HG02588 (cell line): ENCODE measurements at regions not wholly inside any gene's neighbourhood (a gene's known extent, or its start where the extent isn't known, plus 50 kb on each side); places are given as distances from the start of the nearest gene placed in this dataset.
A peak's percentile ranks its signal among the peaks of the same experiment; 100 is the strongest.
"Not testable (repeated sequence)": the region's sequence is repeated elsewhere in the genome, so short reads cannot be mapped to it uniquely, and the experiment has no call there.

Experiments used
- ATAC-seq: cut with Tn5 transposase; IDR thresholded peaks from one replicate; pipeline ENCODE4 v1.9.1; 2021; ENCODE audit warnings: mild to moderate bottlenecking, moderate library complexity; ENCODE audit not compliant: unreplicated experiment

DNA sequence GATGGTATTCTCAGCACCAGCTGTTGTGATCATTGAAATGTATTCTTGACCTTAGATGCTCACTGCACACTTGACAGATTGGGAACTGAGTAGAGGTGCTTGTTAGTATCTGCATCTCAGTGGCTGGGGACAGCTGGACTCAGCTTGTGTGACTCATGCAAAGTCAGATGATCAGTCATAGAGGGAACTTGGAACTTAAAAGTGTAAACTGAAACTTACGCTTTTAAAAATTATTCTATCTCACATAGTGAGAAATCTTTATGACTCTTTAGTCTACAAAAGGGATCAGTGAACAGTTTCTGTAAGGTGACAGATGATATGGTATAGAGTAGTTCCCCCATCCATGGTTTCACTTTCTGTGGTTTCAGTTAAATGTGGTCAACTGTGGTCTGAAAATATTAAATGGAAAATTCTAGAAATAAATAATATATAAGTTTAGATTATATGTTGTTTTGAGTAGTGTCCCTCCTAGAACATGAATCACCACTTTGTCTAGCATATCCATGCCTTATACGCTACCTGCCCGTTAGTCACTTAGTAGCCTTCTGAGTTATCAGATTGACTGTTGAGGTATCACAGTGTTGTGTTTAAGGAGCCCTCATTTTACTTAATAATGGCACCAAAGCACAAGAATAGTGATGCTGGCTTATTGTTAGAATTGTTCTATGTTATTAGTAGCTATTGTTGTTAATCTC lies 135.6 kb upstream of the ZNF658 start:
- ATAC-seq: peak; percentile 99

- not testable (repeated sequence) for ATAC-seq
These were observed 135.0 kb upstream of the ZNF658 start for GRCh38 chr9:66765531-66765930.

DNA sequence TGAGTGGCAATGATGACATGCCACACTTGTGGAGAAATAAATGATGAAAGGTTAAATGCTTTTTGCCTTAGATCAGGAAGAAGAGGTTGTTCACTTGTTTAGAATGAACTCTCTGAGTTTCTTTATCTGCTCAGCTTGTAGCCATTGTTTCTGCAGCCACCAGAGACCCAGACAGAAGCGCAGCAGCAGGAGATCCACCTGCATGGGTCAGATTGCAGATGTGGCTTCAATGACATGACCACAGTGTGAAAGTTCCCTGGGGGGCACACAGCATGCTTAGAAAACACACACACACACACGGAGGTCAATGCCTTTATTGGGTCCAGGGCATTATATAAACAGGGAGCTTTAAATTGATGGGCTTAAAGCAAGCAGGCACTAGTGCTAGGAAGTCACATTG lies 129.0 kb upstream of the ZNF658 start:
- ATAC-seq: not testable (repeated sequence)

GRCh38 chr9:66774618-66775017 lies 125.9 kb upstream of the ZNF658 start:
- not testable (repeated sequence) for ATAC-seq

GRCh38 chr9:66779944-66780661 lies 120.4 kb upstream of the ZNF658 start:
- not testable (repeated sequence) for ATAC-seq

DNA sequence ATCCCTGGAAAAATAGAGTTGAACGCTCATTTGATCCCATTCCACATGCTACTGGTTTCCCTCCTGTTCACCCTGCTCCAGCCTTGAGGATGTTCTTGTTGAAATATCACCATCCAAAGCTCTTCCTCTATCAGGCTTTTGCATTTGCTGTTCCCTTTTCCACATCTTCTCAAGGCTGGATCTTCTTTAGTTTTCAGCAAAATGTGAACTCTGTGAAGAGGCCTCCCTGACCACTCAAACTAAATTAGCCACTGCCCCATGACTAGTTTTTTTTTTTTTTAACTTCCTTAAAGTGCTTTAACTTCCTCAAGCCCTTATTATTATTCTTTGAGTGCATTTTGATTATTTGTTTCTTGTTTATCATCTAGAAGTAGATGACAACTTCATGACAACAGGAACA lies 119.3 kb upstream of the ZNF658 start:
- not testable (repeated sequence) for ATAC-seq

- ATAC-seq: not testable (repeated sequence)
These were observed 118.5 kb upstream of the ZNF658 start for GRCh38 chr9:66782010-66782409.

DNA sequence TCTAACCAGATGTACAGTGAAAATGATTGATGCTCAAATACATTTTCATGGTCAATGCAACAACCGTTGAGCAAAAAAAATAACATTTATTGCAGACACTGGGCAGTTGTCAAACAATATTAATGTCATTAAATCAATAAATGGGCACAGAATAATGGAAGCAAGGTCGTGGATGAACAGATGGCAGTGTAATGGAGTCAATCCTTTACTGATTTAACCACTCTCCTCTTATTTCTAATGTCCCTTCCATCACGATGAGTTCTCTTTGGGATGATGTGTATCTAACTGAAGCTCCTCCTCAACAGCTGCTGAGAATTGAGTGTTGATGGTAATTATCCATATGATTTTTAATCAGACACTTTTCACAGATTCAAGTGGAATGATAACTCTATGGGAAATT lies 114.9 kb upstream of the ZNF658 start:
- ATAC-seq: not testable (repeated sequence)

- not testable (repeated sequence) for ATAC-seq
These were observed 109.3 kb upstream of the ZNF658 start for GRCh38 chr9:66791092-66791750.

DNA sequence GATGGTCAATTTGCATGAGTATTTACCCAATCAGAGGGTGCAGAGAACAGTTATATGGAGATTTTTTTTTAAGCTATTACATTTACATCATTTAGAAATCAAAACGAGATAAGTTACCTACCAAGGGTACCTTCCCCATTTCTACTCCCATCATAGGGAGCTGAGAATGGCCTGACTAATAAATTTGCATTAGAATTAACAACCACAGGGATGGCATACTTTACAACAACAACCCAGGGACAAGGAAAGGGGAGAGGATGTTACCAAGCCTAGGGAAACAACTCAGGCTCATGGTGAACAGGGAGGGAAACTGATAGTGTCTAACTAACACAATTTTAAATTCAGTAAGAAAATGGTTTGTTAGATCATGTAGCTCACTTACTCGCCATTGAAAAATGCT lies 105.8 kb upstream of the ZNF658 start:
- not testable (repeated sequence) for ATAC-seq

GRCh38 chr9:66795723-66796503 lies 104.6 kb upstream of the ZNF658 start:
- not testable (repeated sequence) for ATAC-seq

DNA sequence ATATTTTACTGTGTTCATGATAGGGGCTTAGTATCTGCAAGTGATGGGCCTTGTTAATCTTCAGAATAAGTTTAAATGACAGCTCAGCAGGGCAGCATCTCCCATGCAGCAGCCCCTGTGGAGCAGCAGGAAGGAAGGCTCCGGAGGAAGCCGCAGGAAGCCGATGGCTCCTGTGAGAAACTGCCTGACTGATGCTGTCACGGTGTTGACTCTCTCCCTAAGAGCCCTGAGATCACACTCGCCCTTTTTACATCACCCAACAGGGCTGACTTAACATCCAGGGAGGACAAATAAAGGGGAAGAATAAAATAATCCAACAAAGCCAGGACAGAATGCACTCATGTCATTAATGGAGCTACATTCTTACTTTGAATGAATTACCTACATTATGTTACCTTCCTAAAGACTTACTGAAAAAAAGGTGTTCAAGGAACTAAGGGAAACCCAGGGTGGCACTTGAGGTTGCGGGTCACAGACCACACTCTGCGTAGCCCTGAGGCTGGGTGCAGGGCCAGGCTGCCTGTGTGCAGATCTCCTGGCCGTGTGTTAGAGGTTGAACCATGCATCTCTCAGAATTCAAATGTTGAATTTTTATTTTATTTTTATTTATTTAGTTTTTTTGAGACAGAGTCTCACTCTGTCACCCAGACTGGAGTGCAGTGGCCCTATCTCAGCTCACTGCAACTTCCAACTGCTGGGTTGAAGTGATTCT lies 102.5 kb upstream of the ZNF658 start:
- not testable (repeated sequence) for ATAC-seq

GRCh38 chr9:66803619-66804018 lies 96.9 kb upstream of the ZNF658 start:
- ATAC-seq: not testable (repeated sequence)

GRCh38 chr9:66810247-66810646 lies 90.3 kb upstream of the ZNF658 start:
- ATAC-seq: not testable (repeated sequence)

GRCh38 chr9:66812367-66812766 lies 88.2 kb upstream of the ZNF658 start:
- not testable (repeated sequence) for ATAC-seq

DNA sequence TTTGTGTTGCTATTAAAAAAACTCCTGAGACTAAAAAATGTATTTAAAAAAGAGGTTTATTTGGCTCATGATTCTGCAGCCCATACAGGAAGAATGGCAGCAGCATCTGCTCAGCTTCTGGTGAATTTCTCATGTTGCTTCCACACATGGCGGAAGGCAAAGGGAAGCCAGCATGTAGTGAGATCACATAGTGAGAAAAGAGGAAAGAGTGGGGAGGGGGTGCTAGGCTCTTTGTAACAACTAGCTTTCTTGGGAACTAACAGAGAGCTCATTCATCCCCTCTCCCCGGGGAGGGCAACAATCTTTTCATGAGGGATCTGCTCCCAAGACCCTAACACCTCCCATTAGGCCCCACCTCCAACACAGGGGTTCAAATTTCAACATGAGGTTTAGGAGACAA lies 87.6 kb upstream of the ZNF658 start:
- ATAC-seq: not testable (repeated sequence)

- ATAC-seq: not testable (repeated sequence)
These were observed 86.5 kb upstream of the ZNF658 start for GRCh38 chr9:66814038-66814437.

DNA sequence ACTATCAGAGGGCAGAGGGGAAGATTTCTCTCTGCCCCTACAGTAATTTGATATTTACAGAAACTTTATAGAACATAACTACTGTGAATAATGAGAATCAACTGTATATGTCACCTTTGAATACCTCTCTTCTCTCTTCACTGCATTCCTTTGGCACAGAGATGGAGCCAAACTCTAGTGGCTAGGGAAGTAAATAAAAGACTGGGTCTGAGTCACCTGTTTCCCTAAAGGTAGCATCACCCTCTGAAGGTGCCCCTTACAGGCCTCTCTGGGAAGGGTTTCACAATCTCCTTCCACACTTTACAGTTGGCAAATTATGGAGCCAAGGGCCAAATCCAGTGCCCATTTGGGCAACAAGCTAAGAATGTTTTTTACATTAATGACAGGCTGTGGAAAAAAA lies 81.0 kb upstream of the ZNF658 start:
- ATAC-seq: not testable (repeated sequence)

- ATAC-seq: not testable (repeated sequence)
These were observed 80.4 kb upstream of the ZNF658 start for GRCh38 chr9:66820014-66820660.

GRCh38 chr9:66824169-66824568 lies 76.4 kb upstream of the ZNF658 start:
- not testable (repeated sequence) for ATAC-seq
